Glutamatergic neuron (in vitro differentiated cells): ENCODE measurements at regions not wholly inside any gene's neighbourhood (a gene's known extent, or its start where the extent isn't known, plus 50 kb on each side); places are given as distances from the start of the nearest gene placed in this dataset.
"Not testable (repeated sequence)": the region's sequence is repeated elsewhere in the genome, so short reads cannot be mapped to it uniquely, and the experiment has no call there.

Source experiments
- DNase-seq: peaks from one replicate; pipeline ENCODE4 v3.0.0; 2022
- H3K27ac Mint-ChIP-seq: one replicate; pipeline ENCODE4 v1.8.0; 2020; ENCODE audit warnings: mild to moderate bottlenecking, mixed read lengths, inconsistent platforms; ENCODE audit not compliant: unreplicated experiment
- H3K27me3 Mint-ChIP-seq: one replicate; pipeline ENCODE4 v1.8.0; 2020; ENCODE audit warnings: mild to moderate bottlenecking, moderate library complexity, mixed read lengths, inconsistent platforms; ENCODE audit not compliant: unreplicated experiment
- H3K36me3 Mint-ChIP-seq: one replicate; pipeline ENCODE4 v1.8.0; 2020; ENCODE audit warnings: mild to moderate bottlenecking, mixed read lengths, inconsistent platforms; ENCODE audit not compliant: unreplicated experiment
- H3K4me1 Mint-ChIP-seq: one replicate; pipeline ENCODE4 v1.8.0; 2020; ENCODE audit warnings: mild to moderate bottlenecking, low read depth, mixed read lengths, inconsistent platforms; ENCODE audit not compliant: unreplicated experiment
- H3K4me3 Mint-ChIP-seq: one replicate; pipeline ENCODE4 v1.8.0; 2020; ENCODE audit warnings: mild to moderate bottlenecking, mixed read lengths, inconsistent platforms; ENCODE audit not compliant: unreplicated experiment
- H3K9me3 Mint-ChIP-seq: one replicate; pipeline ENCODE4 v1.8.0; 2020; ENCODE audit warnings: mild to moderate bottlenecking, moderate library complexity, mixed read lengths, inconsistent platforms; ENCODE audit not compliant: unreplicated experiment
- TF ChIP-seq, protein P1 (sequence below): fragments of 200-600 bp; sonication (generic); IDR thresholded peaks from one replicate; pipeline ENCODE4 v1.5.0; 2021; ENCODE audit not compliant: partially characterized antibody, unreplicated experiment

GRCh38 chr9:107782381-107782780 lies 292.8 kb upstream of the KLF4 start:
- H3K4me1 Mint-ChIP-seq = no peaks in the 10 kb centered on the region
- no peak overlapping the region for H3K27ac Mint-ChIP-seq
- H3K9me3 Mint-ChIP-seq = no peaks in the 10 kb centered on the region
- no peak overlapping the region for H3K4me3 Mint-ChIP-seq
- no peaks in the 10 kb centered on the region for H3K27me3 Mint-ChIP-seq
- no peak for DNase-seq
- TF ChIP-seq, protein P1, sequence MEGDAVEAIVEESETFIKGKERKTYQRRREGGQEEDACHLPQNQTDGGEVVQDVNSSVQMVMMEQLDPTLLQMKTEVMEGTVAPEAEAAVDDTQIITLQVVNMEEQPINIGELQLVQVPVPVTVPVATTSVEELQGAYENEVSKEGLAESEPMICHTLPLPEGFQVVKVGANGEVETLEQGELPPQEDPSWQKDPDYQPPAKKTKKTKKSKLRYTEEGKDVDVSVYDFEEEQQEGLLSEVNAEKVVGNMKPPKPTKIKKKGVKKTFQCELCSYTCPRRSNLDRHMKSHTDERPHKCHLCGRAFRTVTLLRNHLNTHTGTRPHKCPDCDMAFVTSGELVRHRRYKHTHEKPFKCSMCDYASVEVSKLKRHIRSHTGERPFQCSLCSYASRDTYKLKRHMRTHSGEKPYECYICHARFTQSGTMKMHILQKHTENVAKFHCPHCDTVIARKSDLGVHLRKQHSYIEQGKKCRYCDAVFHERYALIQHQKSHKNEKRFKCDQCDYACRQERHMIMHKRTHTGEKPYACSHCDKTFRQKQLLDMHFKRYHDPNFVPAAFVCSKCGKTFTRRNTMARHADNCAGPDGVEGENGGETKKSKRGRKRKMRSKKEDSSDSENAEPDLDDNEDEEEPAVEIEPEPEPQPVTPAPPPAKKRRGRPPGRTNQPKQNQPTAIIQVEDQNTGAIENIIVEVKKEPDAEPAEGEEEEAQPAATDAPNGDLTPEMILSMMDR = no peak
- H3K36me3 Mint-ChIP-seq = peaks cover 4% of the 10 kb centered on the region

GRCh38 chr9:107780960-107781359 lies 291.4 kb upstream of the KLF4 start:
- no peak overlapping the region for H3K27ac Mint-ChIP-seq
- H3K4me1 Mint-ChIP-seq = no peaks in the 10 kb centered on the region
- H3K27me3 Mint-ChIP-seq = no peaks in the 10 kb centered on the region
- H3K9me3 Mint-ChIP-seq = no peaks in the 10 kb centered on the region
- H3K4me3 Mint-ChIP-seq = no peak overlapping the region
- H3K36me3 Mint-ChIP-seq = peaks cover 4% of the 10 kb centered on the region
- TF ChIP-seq, protein P1 = no peak
- no peak for DNase-seq

GRCh38 chr9:107779731-107780130 lies 290.2 kb upstream of the KLF4 start:
- no peak overlapping the region for H3K27ac Mint-ChIP-seq
- peaks cover 4% of the 10 kb centered on the region for H3K36me3 Mint-ChIP-seq
- H3K4me3 Mint-ChIP-seq = no peak overlapping the region
- H3K27me3 Mint-ChIP-seq = no peaks in the 10 kb centered on the region
- DNase-seq = no peak
- no peaks in the 10 kb centered on the region for H3K4me1 Mint-ChIP-seq
- H3K9me3 Mint-ChIP-seq = no peaks in the 10 kb centered on the region
- TF ChIP-seq, protein P1 = no peak

GRCh38 chr9:107778661-107779060 lies 289.1 kb upstream of the KLF4 start:
- TF ChIP-seq, protein P1 = no peak
- no peaks in the 10 kb centered on the region for H3K4me1 Mint-ChIP-seq
- H3K36me3 Mint-ChIP-seq = peaks cover 9% of the 10 kb centered on the region
- DNase-seq = no peak
- H3K4me3 Mint-ChIP-seq = no peak overlapping the region
- no peaks in the 10 kb centered on the region for H3K9me3 Mint-ChIP-seq
- H3K27me3 Mint-ChIP-seq = no peaks in the 10 kb centered on the region
- no peak overlapping the region for H3K27ac Mint-ChIP-seq

DNA sequence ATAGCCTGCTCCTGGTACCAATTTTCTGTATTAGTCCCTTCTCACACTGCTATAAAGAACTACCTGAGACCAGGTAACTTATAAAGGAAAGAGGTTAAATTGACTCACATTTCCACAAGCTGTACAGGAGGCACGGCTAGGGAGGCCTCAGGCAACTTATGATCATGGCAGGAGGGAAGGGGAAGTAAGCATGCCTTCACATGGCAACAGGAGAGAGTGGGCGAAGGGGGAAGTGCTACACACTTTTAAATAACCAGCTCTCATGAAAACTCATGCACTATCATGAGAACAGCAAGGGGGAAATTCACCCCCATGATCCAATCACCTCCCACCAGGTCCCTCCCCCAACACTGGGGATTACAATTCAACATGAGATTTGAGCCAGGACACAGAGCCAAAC lies 284.5 kb upstream of the KLF4 start:
- H3K27me3 Mint-ChIP-seq, H3K4me1 Mint-ChIP-seq, H3K4me3 Mint-ChIP-seq, H3K27ac Mint-ChIP-seq, DNase-seq, H3K9me3 Mint-ChIP-seq: not testable (repeated sequence)
- H3K36me3 Mint-ChIP-seq = peaks cover 21% of the 10 kb centered on the region

DNA sequence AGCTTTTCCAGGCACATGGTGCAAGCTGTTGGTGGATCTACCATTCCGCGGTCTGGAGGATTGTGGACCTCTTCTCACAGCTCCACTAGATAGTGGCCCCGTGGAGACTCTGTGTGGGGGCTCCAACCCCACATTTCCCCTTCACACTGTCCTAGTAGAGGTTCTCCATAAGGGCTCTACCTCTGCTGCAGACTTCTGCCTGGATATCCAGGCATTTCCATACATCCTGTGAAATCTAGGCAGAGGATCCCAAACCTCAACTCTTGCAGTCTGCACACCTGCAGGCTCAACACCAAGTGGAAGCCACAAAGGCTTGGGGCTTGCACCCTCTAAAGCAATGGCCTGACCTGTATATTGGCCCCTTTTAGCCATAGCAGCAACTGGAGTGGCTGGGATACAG lies 283.4 kb upstream of the KLF4 start:
- H3K4me3 Mint-ChIP-seq = no peak overlapping the region
- H3K27ac Mint-ChIP-seq = no peak overlapping the region
- H3K4me1 Mint-ChIP-seq = no peaks in the 10 kb centered on the region
- peaks cover 1% of the 10 kb centered on the region for H3K27me3 Mint-ChIP-seq
- peaks cover 17% of the 10 kb centered on the region for H3K36me3 Mint-ChIP-seq
- no peak for DNase-seq
- H3K9me3 Mint-ChIP-seq = no peaks in the 10 kb centered on the region
- TF ChIP-seq, protein P1 = no peak
